C4-2B (cell line): ENCODE measurements at regions not wholly inside any gene's neighbourhood (a gene's known extent, or its start where the extent isn't known, plus 50 kb on each side); places are given as distances from the start of the nearest gene placed in this dataset.

ENCODE experiments used
- ZFX ChIP-seq: fragments of 450-650 bp; IDR thresholded peaks from 2 replicates; pipeline ENCODE4 v1.6.1; 2017
- TF ChIP-seq, protein P1 (sequence below): fragments of 450-650 bp; conservative IDR thresholded peaks from 2 replicates; pipeline ENCODE4 v1.5.1; 2017; ENCODE audit warnings: mild to moderate bottlenecking

- TF ChIP-seq, protein P1, sequence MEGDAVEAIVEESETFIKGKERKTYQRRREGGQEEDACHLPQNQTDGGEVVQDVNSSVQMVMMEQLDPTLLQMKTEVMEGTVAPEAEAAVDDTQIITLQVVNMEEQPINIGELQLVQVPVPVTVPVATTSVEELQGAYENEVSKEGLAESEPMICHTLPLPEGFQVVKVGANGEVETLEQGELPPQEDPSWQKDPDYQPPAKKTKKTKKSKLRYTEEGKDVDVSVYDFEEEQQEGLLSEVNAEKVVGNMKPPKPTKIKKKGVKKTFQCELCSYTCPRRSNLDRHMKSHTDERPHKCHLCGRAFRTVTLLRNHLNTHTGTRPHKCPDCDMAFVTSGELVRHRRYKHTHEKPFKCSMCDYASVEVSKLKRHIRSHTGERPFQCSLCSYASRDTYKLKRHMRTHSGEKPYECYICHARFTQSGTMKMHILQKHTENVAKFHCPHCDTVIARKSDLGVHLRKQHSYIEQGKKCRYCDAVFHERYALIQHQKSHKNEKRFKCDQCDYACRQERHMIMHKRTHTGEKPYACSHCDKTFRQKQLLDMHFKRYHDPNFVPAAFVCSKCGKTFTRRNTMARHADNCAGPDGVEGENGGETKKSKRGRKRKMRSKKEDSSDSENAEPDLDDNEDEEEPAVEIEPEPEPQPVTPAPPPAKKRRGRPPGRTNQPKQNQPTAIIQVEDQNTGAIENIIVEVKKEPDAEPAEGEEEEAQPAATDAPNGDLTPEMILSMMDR = no peak
- TF ChIP-seq ZFX = no peak
These were observed 159.8 kb downstream of the UXS1 start for GRCh38 chr2:106034325-106034724.
